SK-N-MC (cell line): ENCODE measurements at regions not wholly inside any gene's neighbourhood (a gene's known extent, or its start where the extent isn't known, plus 50 kb on each side); places are given as distances from the start of the nearest gene placed in this dataset.

Experiments
- DNase-seq: peaks from one replicate; pipeline ENCODE4 v3.0.0-alpha.2; 2011; ENCODE audit warnings: low read depth, low spot score
- H3K27ac ChIP-seq: fragments of 200-600 bp; sonication (generic); 2 replicates; pipeline ENCODE4 v1.5.1; 2016; ENCODE audit warnings: mixed run types
- H3K36me3 ChIP-seq: fragments of 200-600 bp; sonication (generic); 2 replicates; pipeline ENCODE4 v1.6.1; 2017; ENCODE audit warnings: antibody characterized with exemption, low read length, mixed read lengths; ENCODE audit not compliant: insufficient read depth
- H3K4me3 ChIP-seq: fragments of 200-600 bp; sonication (generic); 2 replicates; pipeline ENCODE4 v1.5.1; 2016
- H3K9ac ChIP-seq: fragments of 200-600 bp; sonication (generic); 2 replicates; pipeline ENCODE4 v1.8.0; 2017; ENCODE audit warnings: mixed run types, mixed read lengths; ENCODE audit not compliant: insufficient read length
- H3K9me3 ChIP-seq: fragments of 200-600 bp; sonication (generic); 2 replicates; pipeline ENCODE4 v1.6.1; 2017; ENCODE audit warnings: low read depth, mild to moderate bottlenecking, antibody characterized with exemption, low read length, moderate library complexity, mixed read lengths
- EZH2 ChIP-seq: fragments of 200-600 bp; sonication (generic); IDR thresholded peaks from one replicate; pipeline ENCODE4 v1.6.1; 2017; ENCODE audit warnings: antibody characterized with exemption
- FOXP2 ChIP-seq: optimal IDR thresholded peaks from 2 replicates; pipeline ENCODE3; 2011; ENCODE audit warnings: mild to moderate bottlenecking, moderate library complexity; ENCODE audit not compliant: insufficient read depth; ENCODE audit errors: extremely low read length, control extremely low read depth
- POLR2AphosphoS5 ChIP-seq: IDR thresholded peaks from 2 replicates; pipeline ENCODE4 v1.6.1; 2012; ENCODE audit warnings: mild to moderate bottlenecking, low read depth, low read length, borderline replicate concordance

GRCh38 chr4:155564880-155565279 is 101.8 kb upstream of the GUCY1A1 start:
- no peak overlapping the region for H3K4me3 ChIP-seq
- TF ChIP-seq POLR2AphosphoS5 (no peak), FOXP2 (no peak), EZH2 (no peak)
- no peaks in the 10 kb centered on the region for H3K9me3 ChIP-seq
- H3K27ac ChIP-seq, result no peak overlapping the region
- no peaks in the 10 kb centered on the region for H3K36me3 ChIP-seq
- no peak overlapping the region for H3K9ac ChIP-seq
- no peak for DNase-seq

- TF ChIP-seq EZH2 (no peak), FOXP2 (no peak), POLR2AphosphoS5 (no peak)
Observed at GRCh38 chr4:155564086-155564485, 102.6 kb upstream of the GUCY1A1 start.

GRCh38 chr4:155559915-155560314 is 106.7 kb upstream of the GUCY1A1 start:
- no peak for DNase-seq
- TF ChIP-seq FOXP2, result no peak
- TF ChIP-seq POLR2AphosphoS5, result no peak
- no peak for TF ChIP-seq EZH2
- Histone ChIP-seq H3K9me3 (no peaks in the 10 kb centered on the region), H3K36me3 (no peaks in the 10 kb centered on the region), H3K9ac (no peak overlapping the region), H3K27ac (no peak overlapping the region), H3K4me3 (no peak overlapping the region)

More at GRCh38 chr4:155564086-155564485, 102.6 kb upstream of the GUCY1A1 start:
- Histone ChIP-seq H3K4me3 (no peak overlapping the region), H3K9ac (no peak overlapping the region), H3K36me3 (no peaks in the 10 kb centered on the region), H3K9me3 (no peaks in the 10 kb centered on the region), H3K27ac (no peak overlapping the region)
- DNase-seq, result no peak

GRCh38 chr4:155552180-155552579 is 114.5 kb upstream of the GUCY1A1 start:
- Histone ChIP-seq H3K9me3 (no peaks in the 10 kb centered on the region), H3K27ac (no peak overlapping the region), H3K4me3 (no peak overlapping the region), H3K36me3 (no peaks in the 10 kb centered on the region), H3K9ac (no peak overlapping the region)
- TF ChIP-seq EZH2 (no peak), POLR2AphosphoS5 (no peak), FOXP2 (no peak)
- no peak for DNase-seq

GRCh38 chr4:155548173-155548572 is 118.5 kb upstream of the GUCY1A1 start:
- DNase-seq, result no peak
- H3K27ac ChIP-seq, result no peak overlapping the region
- TF ChIP-seq FOXP2 (no peak), EZH2 (no peak), POLR2AphosphoS5 (no peak)
- H3K4me3 ChIP-seq, result no peak overlapping the region
- no peaks in the 10 kb centered on the region for H3K36me3 ChIP-seq
- H3K9ac ChIP-seq, result no peak overlapping the region
- no peaks in the 10 kb centered on the region for H3K9me3 ChIP-seq

- no peak overlapping the region for H3K4me3 ChIP-seq
- DNase-seq, result no peak
- TF ChIP-seq POLR2AphosphoS5, result no peak
- no peak for TF ChIP-seq EZH2
- TF ChIP-seq FOXP2, result no peak
- no peak overlapping the region for H3K27ac ChIP-seq
- H3K9me3 ChIP-seq, result no peaks in the 10 kb centered on the region
- H3K9ac ChIP-seq, result no peak overlapping the region
- H3K36me3 ChIP-seq, result no peaks in the 10 kb centered on the region
Observed at GRCh38 chr4:155546451-155546850, 120.2 kb upstream of the GUCY1A1 start.

- no peak for TF ChIP-seq EZH2
- TF ChIP-seq FOXP2, result no peak
- no peak; the same call in 1 of the 2 replicates for TF ChIP-seq POLR2AphosphoS5
- DNase-seq, result peak; percentile 58
- Histone ChIP-seq H3K27ac (no peak overlapping the region), H3K9me3 (no peaks in the 10 kb centered on the region), H3K36me3 (no peaks in the 10 kb centered on the region), H3K9ac (no peak overlapping the region), H3K4me3 (no peak overlapping the region)
Observed at GRCh38 chr4:155545456-155545855, 121.2 kb upstream of the GUCY1A1 start.

GRCh38 chr4:155544547-155544946 is 122.1 kb upstream of the GUCY1A1 start:
- no peak overlapping the region for H3K4me3 ChIP-seq
- no peak overlapping the region for H3K27ac ChIP-seq
- TF ChIP-seq POLR2AphosphoS5 (no peak), EZH2 (no peak), FOXP2 (no peak)
- no peak for DNase-seq
- no peak overlapping the region for H3K9ac ChIP-seq
- no peaks in the 10 kb centered on the region for H3K9me3 ChIP-seq
- no peaks in the 10 kb centered on the region for H3K36me3 ChIP-seq

- H3K4me3 ChIP-seq, result no peak overlapping the region
- no peaks in the 10 kb centered on the region for H3K9me3 ChIP-seq
- H3K36me3 ChIP-seq, result no peaks in the 10 kb centered on the region
- DNase-seq, result no peak
- no peak for TF ChIP-seq POLR2AphosphoS5
- no peak for TF ChIP-seq EZH2
- no peak for TF ChIP-seq FOXP2
- H3K27ac ChIP-seq, result no peak overlapping the region
- no peak overlapping the region for H3K9ac ChIP-seq
Observed at GRCh38 chr4:155543126-155543765, 123.4 kb upstream of the GUCY1A1 start.
